ENCODE measurements at regions not wholly inside any gene's neighbourhood (a gene's known extent, or its start where the extent isn't known, plus 50 kb on each side); places are given as distances from the start of the nearest gene placed in this dataset.
"Not testable (repeated sequence)": the region's sequence is repeated elsewhere in the genome, so short reads cannot be mapped to it uniquely, and the experiment has no call there.

DNA sequence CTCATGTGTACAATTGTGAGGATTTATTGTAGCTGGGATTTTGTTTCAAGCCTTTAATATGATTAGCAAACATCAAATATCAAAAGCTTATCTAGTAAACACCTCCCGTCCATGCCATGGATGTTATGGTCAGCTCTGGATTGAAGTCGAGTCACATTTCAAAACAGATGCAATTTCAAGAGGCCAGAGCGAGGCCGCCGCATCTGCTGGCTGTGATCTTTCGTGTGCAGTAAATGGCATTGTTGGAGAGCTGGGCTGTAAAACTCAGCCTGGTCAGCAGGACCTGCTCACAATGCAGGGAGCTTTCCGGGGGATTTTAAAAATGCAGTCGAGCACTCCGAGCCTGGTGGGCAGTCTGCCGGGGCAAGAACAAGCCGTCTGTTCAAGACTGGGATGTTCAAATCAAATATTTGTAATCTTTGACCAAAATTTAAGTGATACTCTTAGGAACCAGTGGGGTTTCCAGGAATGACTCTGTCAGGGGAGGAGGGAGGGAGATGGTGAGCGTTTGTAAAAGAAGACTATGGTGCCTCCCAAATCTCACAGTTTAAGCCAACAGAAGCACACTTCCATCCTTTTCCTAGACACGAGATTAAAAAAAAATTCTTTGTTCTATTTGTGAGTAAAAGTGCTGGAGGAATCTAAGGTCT lies 97.6 kb downstream of the MYCN start:
- no peak for DNase-seq

DNA sequence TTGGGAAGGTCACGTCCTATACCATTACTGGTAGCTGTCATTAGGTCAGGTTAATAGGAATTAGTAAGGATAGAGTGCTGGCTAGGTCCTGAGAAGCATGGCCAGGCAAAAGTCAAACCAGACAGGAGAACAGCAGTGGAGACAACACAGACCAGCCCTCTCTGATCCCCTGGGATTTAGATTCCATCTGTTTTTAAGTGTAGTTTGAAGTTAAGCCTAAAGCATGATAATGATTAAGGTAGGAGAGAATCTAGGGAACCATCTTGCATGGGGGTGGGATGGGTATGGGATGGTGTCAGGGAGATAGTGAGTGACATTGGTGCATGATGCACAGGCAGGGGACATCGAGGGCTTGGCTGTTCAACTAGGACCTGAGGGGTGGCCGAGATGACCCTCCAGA lies 96.6 kb downstream of the MYCN start:
- no peak for DNase-seq

GRCh38 chr2:16035747-16036745 lies 95.7 kb downstream of the MYCN start:
- no peak for DNase-seq

DNA sequence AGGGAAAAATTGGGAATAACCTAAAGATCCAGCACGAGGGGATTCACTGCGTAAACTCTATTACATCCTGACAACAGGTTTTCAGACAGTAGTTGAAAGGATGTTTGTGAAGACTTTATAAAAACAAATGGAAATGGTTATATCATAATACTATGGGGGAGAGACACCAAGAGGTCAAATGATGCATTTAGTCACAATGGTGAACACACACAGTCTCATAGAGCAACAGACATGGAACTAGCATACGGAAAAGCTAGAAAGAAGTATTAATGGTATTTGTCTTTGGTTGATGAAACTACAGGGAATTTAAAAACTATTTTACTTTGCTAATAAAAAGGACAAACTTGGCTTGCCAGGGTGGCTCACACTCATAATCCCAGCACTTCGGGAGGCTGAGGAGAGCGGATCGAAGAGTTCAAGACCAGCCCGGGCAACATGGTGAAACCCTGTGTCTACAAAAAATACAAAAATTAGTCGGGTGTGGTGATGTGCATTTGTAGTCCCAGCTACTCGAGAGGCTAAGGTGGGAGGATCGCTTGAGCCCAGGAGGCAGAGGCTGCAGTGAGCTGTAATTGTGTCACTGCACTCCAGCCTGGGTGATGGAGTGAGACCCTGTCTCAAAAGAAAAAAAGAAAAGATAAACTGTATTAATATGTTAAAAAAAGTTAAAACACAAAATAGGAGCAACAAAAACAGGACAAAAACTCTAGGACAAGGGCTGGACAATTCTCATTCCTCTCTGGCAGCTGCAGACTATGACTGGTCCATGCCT lies 94.8 kb downstream of the MYCN start:
- no peak for DNase-seq

GRCh38 chr2:16034151-16034974 lies 94.0 kb downstream of the MYCN start:
- DNase-seq: no peak

GRCh38 chr2:16033032-16033293 lies 92.6 kb downstream of the MYCN start:
- DNase-seq: no peak

- no peak for DNase-seq
These were observed 92.1 kb downstream of the MYCN start for GRCh38 chr2:16032282-16033031.

DNA sequence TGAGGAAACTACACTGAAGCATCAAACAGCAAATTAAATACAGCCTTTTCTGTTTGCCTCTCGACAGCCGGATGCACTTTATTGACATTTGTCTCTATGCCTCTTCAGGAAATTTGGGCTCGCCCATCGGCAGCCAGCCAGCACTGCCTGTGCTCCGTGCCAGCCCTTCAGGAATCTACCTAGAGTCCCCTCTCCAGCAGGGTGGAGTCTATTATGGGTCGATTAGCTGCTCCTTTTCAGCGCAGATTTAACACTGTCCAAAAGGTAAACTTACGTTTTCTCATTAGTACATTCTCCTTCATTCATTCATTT lies 91.5 kb downstream of the MYCN start:
- DNase-seq: peak; percentile 71

DNA sequence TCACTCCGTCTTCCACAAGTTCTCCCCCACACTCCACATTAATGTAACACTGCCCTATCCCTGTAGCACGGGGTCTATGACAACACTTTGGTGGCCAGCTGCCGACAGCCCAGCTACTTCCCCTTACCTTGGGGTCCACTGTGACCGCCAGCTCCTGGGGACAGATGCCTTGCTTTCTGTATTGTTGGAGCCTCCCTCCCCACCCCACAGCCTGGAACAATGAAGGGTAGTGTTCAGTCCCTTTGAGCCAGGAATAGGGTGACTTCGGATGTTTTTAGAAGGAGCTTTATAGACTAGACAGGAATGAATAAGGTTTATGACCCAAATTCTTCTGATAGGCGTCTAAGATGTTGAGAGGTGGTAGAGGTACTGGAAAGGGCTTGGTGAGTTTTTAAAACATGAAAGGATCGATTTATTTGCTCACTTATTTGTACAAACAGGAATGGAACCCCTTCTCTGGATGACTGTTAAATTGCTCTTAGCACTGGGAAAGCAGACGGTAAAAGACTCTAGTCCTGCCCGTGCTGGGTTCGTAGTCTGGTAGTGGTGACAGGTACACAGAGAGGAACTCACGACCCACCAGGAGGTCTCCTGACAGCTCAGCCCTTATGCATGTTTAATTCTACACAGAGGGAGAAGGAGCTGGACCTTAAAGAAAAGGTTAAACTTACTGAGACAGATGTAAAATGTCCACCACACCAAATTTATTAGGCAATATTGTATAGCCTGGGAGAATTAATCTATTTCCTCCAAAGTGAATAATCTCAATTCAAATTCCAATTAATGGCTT lies 90.9 kb downstream of the MYCN start:
- peak; percentile 44 for DNase-seq

GRCh38 chr2:16030206-16031057 lies 90.1 kb downstream of the MYCN start:
- DNase-seq: no peak

- no peak for DNase-seq
These were observed 88.3 kb downstream of the MYCN start for GRCh38 chr2:16028644-16029043.

DNA sequence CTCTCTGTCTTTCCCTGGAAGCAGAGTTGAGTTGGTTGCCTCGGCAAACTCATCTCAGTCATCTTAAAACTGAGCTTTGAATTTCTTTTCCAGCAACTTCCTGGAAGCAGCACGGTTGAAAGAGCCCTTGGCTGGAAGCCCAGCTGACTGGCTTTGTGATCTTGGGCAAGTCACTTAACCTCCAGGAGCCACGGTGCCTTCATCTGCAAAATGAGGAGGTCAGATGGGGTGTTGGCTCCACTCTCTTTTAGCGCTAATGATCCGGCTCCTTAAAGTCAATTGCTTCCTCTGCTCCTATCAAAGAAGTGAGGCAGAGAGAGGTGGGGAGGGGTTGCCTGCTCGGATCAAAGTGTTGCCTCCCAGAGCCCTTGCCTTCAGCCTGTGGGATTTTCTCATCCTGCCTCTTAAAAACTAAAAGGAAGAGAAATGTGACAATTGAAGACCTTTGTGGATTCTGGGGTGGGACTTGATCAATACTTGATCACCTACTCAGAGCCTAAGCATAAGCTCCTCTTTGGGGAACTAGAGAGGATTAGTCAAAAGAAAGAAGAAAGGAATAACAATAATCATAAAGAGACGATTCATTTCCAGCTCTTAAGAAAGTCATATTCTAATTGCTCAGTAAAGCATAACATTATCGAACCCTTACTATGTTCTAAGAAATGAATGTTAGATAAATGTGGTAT lies 86.6 kb downstream of the MYCN start:
- DNase-seq: no peak

- DNase-seq: no peak
These were observed 85.7 kb downstream of the MYCN start for GRCh38 chr2:16025876-16026640.

GRCh38 chr2:16025211-16025875 lies 85.0 kb downstream of the MYCN start:
- peak; percentile 25 for DNase-seq

DNA sequence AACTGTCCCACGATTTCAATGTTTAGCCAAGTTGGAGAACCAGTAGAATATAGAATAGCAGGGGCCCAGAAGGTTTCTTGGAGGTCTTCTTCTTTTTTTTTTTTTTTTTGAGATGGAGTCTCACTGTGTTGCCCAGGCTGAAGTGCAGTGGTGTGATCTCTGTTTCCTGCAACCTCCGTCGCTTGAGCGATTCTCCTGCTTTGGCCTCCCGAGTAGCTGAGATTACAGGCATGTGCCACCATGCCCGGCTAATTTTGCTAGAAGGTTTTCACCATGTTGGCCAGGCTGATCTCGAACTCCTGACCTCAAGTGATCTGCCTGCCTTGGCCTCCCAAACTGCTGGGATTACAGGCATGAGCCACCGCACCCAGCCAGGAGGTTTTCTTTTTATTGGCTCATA lies 84.3 kb downstream of the MYCN start:
- not testable (repeated sequence) for DNase-seq

DNA sequence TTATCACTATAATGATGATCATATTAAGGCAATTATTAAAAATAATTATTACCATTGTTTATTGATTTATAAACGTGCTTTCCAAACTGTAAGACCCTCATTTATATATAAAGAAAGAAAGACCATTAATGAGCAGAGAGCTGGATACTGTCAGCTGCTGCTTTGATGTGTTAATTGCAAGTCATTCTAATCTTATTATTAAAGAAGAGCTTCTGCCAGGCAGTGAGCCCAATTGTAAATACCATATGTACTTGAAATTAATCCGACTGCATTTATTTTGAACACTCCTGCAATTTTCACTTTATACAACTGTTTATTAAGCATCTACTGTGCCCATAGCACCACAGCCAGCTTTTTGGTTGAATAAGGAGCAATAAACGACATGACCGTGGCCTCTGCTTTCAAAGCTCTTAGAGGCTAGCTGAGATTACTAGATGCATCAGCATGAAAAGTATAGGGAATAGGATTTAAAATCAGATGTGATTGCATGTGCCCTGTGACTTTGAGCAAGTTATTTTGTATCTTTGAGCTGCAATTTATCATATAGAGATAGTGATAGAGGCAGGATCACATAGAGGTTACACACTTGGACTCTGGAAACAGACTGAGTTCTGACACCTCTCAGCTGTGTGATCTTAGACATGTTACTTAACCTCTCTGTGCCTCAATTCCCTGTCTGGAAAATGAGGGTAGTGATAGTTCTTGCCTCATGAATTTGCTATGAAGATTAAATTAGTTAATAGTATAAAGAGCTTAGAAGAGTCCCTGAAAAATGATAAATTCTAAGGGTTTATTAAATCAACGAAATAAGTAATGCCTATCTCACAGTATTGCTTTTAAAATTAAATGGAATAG lies 83.4 kb downstream of the MYCN start:
- no peak for DNase-seq

- no peak for DNase-seq
These were observed 82.3 kb downstream of the MYCN start for GRCh38 chr2:16022548-16023240.

Measured in DMS79 (cell line).